ENCODE measurements at regions not wholly inside any gene's neighbourhood (a gene's known extent, or its start where the extent isn't known, plus 50 kb on each side); places are given as distances from the start of the nearest gene placed in this dataset.

DNA sequence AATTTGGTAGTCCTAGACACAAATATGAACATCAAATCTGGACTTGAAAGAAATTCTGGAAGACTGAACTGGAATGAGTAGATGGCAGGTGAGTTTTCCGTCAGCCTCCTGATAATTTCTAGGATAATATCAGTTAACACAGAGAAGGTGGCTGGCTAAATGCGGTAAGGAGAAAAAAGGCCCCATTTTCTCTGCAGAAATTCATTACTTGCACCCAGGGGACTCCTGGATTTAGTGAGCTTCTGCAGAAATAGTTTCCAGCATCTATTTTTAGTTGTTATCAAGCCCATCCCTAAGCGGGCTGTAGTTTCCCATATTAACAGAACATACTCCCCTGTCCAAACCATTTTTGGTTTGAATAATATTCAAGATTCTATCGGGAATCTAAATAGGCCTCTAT lies 181.9 kb upstream of the TCERG1L start:
- Mint-ChIP-seq H3K27me3 (peaks cover 0 to 15% (median 4%) of the 10 kb centered on the region in 5 donors), H3K27ac (no peak overlapping the region), H3K9me3 (peaks cover 0 to 11% (median 0%) of the 10 kb centered on the region in 11 donors), H3K4me3 (no peak overlapping the region), H3K36me3 (no peaks in the 10 kb centered on the region), H3K4me1 (no peaks in the 10 kb centered on the region)
- DNase-seq (no peak), ATAC-seq (no peak)
- no peak overlapping the region for H3K27ac ChIP-seq (ENCODE audit: low read depth, low read length)
- H3K27me3 ChIP-seq (ENCODE audit: control insufficient read depth in 2 of 2, insufficient read depth in 2 of 2, low read length in 2 of 2) = no peaks in the 10 kb centered on the region
- H3K4me1 ChIP-seq (ENCODE audit: control insufficient read depth in 2 of 2, insufficient read depth in 2 of 2, low read length in 2 of 2) = no peaks in the 10 kb centered on the region
- ChIA-PET POLR2A (no interaction called here), CTCF (no interaction called here)
- intact Hi-C loops (cut with micrococcal nuclease) = no loop called here
- H3K9me3 ChIP-seq (ENCODE audit: control insufficient read depth in 2 of 3, low read length in 3 of 3) = no peaks in the 10 kb centered on the region
- H3K4me3 ChIP-seq (ENCODE audit: low read length) = no peak overlapping the region
- no peaks in the 10 kb centered on the region for H3K36me3 ChIP-seq (ENCODE audit: control insufficient read depth in 2 of 3, insufficient read depth in 3 of 3, low read length in 3 of 3)

DNA sequence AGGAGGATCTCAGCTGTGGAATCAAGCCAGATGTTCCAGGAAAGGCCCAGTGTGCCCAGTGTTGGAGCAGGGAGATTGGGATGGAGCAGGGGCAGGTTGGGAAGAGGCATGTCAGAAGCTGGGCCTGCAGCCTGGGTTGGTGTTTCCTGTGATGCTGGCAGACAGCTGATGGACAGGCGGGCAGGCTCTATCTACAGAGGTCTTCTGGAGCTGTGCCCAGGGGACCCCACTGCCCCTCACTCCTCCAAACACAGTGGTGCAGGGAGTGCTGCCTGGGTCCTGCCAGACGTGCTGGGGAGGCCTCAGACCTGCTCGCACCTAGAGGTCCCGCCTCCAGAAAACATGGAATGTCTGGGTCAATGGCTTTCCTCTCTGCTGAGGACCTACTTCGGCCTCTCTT lies 182.9 kb upstream of the TCERG1L start:
- intact Hi-C loops (cut with micrococcal nuclease) = no loop called here
- H3K9me3 Mint-ChIP-seq = peaks cover 0 to 11% (median 0%) of the 10 kb centered on the region in 11 donors
- ATAC-seq = no peak

DNA sequence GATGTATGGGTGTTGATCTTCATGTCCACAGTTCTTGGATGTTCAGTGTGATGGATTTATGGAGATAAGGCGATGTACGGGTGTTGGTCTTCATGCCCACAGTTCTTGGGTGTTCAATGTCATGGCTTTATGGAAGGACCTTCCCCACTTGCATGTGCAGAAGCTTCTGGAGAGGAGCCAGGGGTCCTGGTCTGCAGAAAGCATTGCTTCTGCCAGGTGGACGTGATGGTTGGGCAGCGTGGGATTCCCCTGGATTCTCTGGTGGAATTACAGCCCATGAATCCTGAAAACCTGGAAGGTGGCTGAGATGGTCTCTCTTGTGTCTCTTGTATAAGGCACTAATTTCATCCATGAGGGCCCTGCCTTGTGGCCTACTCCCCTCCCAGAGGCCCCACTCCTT lies 183.7 kb upstream of the TCERG1L start:
- no peak overlapping the region for H3K4me3 ChIP-seq (ENCODE audit: low read length)
- H3K36me3 ChIP-seq (ENCODE audit: control insufficient read depth in 2 of 3, insufficient read depth in 3 of 3, low read length in 3 of 3) = no peaks in the 10 kb centered on the region
- Mint-ChIP-seq H3K4me3 (no peak overlapping the region), H3K36me3 (no peaks in the 10 kb centered on the region), H3K27me3 (peaks cover 0 to 9% (median 0%) of the 10 kb centered on the region in 5 donors), H3K27ac (no peak overlapping the region), H3K4me1 (no peaks in the 10 kb centered on the region), H3K9me3 (peaks cover 0 to 11% (median 2%) of the 10 kb centered on the region in 11 donors)
- ChIA-PET POLR2A (no interaction called here), CTCF (no interaction called here)
- H3K9me3 ChIP-seq (ENCODE audit: control insufficient read depth in 2 of 3, low read length in 3 of 3) = no peaks in the 10 kb centered on the region
- ATAC-seq (no peak), DNase-seq (no peak)
- H3K4me1 ChIP-seq (ENCODE audit: control insufficient read depth in 2 of 2, insufficient read depth in 2 of 2, low read length in 2 of 2) = no peaks in the 10 kb centered on the region
- no peak overlapping the region for H3K27ac ChIP-seq (ENCODE audit: low read depth, low read length)
- intact Hi-C loops (cut with micrococcal nuclease) = no loop called here
- no peaks in the 10 kb centered on the region for H3K27me3 ChIP-seq (ENCODE audit: control insufficient read depth in 2 of 2, insufficient read depth in 2 of 2, low read length in 2 of 2)

More for the DNA sequence above, 182.9 kb upstream of the TCERG1L start:
- Mint-ChIP-seq H3K4me1 (no peaks in the 10 kb centered on the region), H3K27ac (no peak overlapping the region), H3K36me3 (no peaks in the 10 kb centered on the region), H3K27me3 (peaks cover 0 to 15% (median 4%) of the 10 kb centered on the region in 5 donors), H3K4me3 (no peak overlapping the region)
- ChIA-PET POLR2A (no interaction called here), CTCF (no interaction called here)
- no peak for DNase-seq
- H3K9me3 ChIP-seq (ENCODE audit: control insufficient read depth in 2 of 3, low read length in 3 of 3) = no peaks in the 10 kb centered on the region
- H3K4me1 ChIP-seq (ENCODE audit: control insufficient read depth in 2 of 2, insufficient read depth in 2 of 2, low read length in 2 of 2) = no peaks in the 10 kb centered on the region
- no peaks in the 10 kb centered on the region for H3K36me3 ChIP-seq (ENCODE audit: control insufficient read depth in 2 of 3, insufficient read depth in 3 of 3, low read length in 3 of 3)
- H3K27ac ChIP-seq (ENCODE audit: low read depth, low read length) = no peak overlapping the region
- no peaks in the 10 kb centered on the region for H3K27me3 ChIP-seq (ENCODE audit: control insufficient read depth in 2 of 2, insufficient read depth in 2 of 2, low read length in 2 of 2)
- H3K4me3 ChIP-seq (ENCODE audit: low read length) = no peak overlapping the region

DNA sequence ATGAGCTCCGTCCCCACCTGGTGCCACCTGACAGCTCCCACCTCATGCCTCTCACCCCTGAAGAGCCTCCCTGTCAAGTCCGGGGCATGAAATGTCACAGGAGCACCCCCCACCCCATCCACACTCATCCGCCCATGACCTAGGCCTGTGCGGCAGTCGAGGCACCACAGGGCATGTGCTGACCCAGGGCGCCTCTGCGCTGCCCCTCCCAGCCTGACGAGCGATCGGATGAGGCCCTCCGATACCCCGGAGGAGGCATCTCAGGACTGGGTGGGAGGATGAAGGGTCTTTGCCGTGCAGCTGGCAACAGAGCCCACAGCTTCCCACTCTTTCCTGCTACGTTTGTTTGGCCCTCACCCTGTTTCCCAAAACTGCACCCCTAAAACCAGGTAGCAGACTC lies 184.4 kb upstream of the TCERG1L start:
- ATAC-seq (no peak), DNase-seq (no peak)
- H3K36me3 Mint-ChIP-seq = no peaks in the 10 kb centered on the region
- H3K9me3 Mint-ChIP-seq = peaks cover 0 to 11% (median 5%) of the 10 kb centered on the region in 11 donors
- Histone ChIP-seq H3K9me3 (ENCODE audit: control insufficient read depth in 2 of 3, low read length in 3 of 3) (no peaks in the 10 kb centered on the region), H3K27ac (ENCODE audit: low read depth, low read length) (no peak overlapping the region), H3K4me1 (ENCODE audit: control insufficient read depth in 2 of 2, insufficient read depth in 2 of 2, low read length in 2 of 2) (no peaks in the 10 kb centered on the region), H3K4me3 (ENCODE audit: low read length) (no peak overlapping the region), H3K36me3 (ENCODE audit: control insufficient read depth in 2 of 3, insufficient read depth in 3 of 3, low read length in 3 of 3) (no peaks in the 10 kb centered on the region), H3K27me3 (ENCODE audit: control insufficient read depth in 2 of 2, insufficient read depth in 2 of 2, low read length in 2 of 2) (no peaks in the 10 kb centered on the region)
- intact Hi-C loops (cut with micrococcal nuclease) = no loop called here
- H3K4me1 Mint-ChIP-seq = no peaks in the 10 kb centered on the region
- ChIA-PET CTCF (no interaction called here), POLR2A (no interaction called here)
- no peak overlapping the region for H3K27ac Mint-ChIP-seq
- H3K4me3 Mint-ChIP-seq = no peak overlapping the region
- peaks cover 0 to 8% (median 0%) of the 10 kb centered on the region in 5 donors for H3K27me3 Mint-ChIP-seq

DNA sequence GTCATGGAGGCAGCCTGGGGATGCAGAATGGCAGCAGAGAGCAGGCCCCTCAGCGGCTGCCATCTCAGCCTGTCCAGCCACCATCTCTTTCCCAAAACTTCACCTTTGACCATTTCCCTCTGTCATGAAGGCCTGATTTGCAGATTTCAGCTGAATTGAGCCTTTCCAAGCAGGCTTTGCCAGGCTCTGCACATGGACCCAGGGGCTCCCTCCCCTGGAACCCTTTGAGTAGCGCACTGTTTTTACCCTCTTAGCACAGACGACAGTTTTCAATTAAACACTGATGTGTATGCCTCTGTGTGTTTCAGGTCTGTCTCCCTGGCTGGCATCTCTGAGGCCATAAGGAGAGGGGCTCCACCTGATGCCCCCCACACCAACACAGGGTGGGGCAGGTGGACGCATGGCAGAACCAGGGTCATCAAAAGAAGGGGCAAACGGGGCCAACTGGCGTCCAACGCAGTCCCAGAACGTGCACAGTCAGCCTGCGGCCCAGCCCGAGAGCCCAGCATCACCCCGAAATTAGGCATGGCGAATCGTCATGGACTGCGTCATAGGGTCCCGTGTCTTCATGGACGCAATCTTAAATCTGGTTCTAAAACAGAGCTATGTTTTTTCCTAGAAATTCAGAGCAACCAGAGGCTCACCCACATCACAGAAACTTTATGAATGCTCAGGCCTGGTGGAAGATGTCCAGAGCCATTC lies 185.0 kb upstream of the TCERG1L start:
- H3K9me3 Mint-ChIP-seq = peaks cover 0 to 11% (median 6%) of the 10 kb centered on the region in 11 donors
- Histone ChIP-seq H3K4me1 (ENCODE audit: control insufficient read depth in 2 of 2, insufficient read depth in 2 of 2, low read length in 2 of 2) (no peaks in the 10 kb centered on the region), H3K4me3 (ENCODE audit: low read length) (no peak overlapping the region), H3K27me3 (ENCODE audit: control insufficient read depth in 2 of 2, insufficient read depth in 2 of 2, low read length in 2 of 2) (no peaks in the 10 kb centered on the region), H3K9me3 (ENCODE audit: control insufficient read depth in 2 of 3, low read length in 3 of 3) (no peaks in the 10 kb centered on the region), H3K27ac (ENCODE audit: low read depth, low read length) (no peak overlapping the region), H3K36me3 (ENCODE audit: control insufficient read depth in 2 of 3, insufficient read depth in 3 of 3, low read length in 3 of 3) (no peaks in the 10 kb centered on the region)
- no peaks in the 10 kb centered on the region for H3K36me3 Mint-ChIP-seq
- H3K4me3 Mint-ChIP-seq = no peak overlapping the region
- H3K27me3 Mint-ChIP-seq = peaks cover 0 to 4% (median 0%) of the 10 kb centered on the region in 5 donors
- no peak overlapping the region for H3K27ac Mint-ChIP-seq
- intact Hi-C loops (cut with micrococcal nuclease) = no loop called here
- ATAC-seq (no peak), DNase-seq (no peak)
- ChIA-PET POLR2A (no interaction called here), CTCF (no interaction called here)
- H3K4me1 Mint-ChIP-seq = no peaks in the 10 kb centered on the region

DNA sequence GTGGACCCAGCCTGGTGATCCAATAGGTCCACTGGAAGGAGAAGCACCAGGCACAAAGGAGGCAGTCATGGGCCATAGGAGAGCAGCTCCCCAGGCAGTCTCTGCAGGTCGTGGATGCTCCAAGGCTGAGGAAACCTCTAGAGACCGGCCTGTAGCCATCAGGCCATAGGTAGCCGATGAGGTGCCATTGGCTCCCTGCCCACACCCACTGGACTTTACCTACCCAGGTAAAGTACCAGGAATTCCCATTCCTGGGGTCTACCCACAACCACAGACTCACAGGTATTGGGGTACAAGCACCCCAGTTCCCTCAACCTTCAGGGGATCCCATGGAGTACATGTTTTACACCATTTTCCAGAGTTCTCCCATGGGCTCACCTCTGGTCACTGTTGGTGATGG lies 188.0 kb upstream of the TCERG1L start:
- Histone ChIP-seq H3K4me3 (ENCODE audit: low read length) (no peak overlapping the region), H3K27ac (ENCODE audit: low read depth, low read length) (no peak overlapping the region), H3K9me3 (ENCODE audit: control insufficient read depth in 2 of 3, low read length in 3 of 3) (no peaks in the 10 kb centered on the region), H3K27me3 (ENCODE audit: control insufficient read depth in 2 of 2, insufficient read depth in 2 of 2, low read length in 2 of 2) (no peaks in the 10 kb centered on the region), H3K4me1 (ENCODE audit: control insufficient read depth in 2 of 2, insufficient read depth in 2 of 2, low read length in 2 of 2) (no peaks in the 10 kb centered on the region), H3K36me3 (ENCODE audit: control insufficient read depth in 2 of 3, insufficient read depth in 3 of 3, low read length in 3 of 3) (no peaks in the 10 kb centered on the region)
- no peaks in the 10 kb centered on the region for H3K27me3 Mint-ChIP-seq
- ChIA-PET CTCF (no interaction called here), POLR2A (no interaction called here)
- intact Hi-C loops (cut with micrococcal nuclease) = no loop called here
- H3K27ac Mint-ChIP-seq = no peak overlapping the region
- H3K9me3 Mint-ChIP-seq = peaks cover 12 to 40% (median 22%) of the 10 kb centered on the region in 11 donors
- no peaks in the 10 kb centered on the region for H3K36me3 Mint-ChIP-seq
- DNase-seq = no peak
- ATAC-seq = no peak
- no peak overlapping the region for H3K4me3 Mint-ChIP-seq
- H3K4me1 Mint-ChIP-seq = no peaks in the 10 kb centered on the region

DNA sequence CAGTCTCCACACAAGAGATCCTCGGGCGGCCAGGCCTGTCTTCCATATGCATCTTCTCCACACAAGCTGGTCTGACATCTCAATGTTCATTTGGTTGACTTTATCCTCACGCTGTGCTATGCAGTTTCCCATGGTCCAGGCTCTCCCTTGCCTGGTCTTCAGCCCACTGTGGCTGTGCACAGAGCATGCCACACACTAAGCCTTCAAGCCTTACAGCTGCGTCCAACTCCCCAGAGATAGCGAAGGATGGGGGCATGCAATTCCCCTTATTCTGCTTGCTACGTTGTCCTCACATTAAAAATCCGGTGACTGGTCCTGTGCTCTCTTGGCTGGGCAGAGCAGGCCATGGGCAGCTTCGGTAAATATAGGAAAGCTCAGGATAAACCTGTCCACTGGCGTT lies 188.7 kb upstream of the TCERG1L start:
- no peaks in the 10 kb centered on the region for H3K27me3 Mint-ChIP-seq
- no peak overlapping the region for H3K4me3 ChIP-seq (ENCODE audit: low read length)
- H3K4me1 Mint-ChIP-seq = no peaks in the 10 kb centered on the region
- no peaks in the 10 kb centered on the region for H3K4me1 ChIP-seq (ENCODE audit: control insufficient read depth in 2 of 2, insufficient read depth in 2 of 2, low read length in 2 of 2)
- CTCF ChIA-PET = no interaction called here
- H3K36me3 ChIP-seq (ENCODE audit: control insufficient read depth in 2 of 3, insufficient read depth in 3 of 3, low read length in 3 of 3) = no peaks in the 10 kb centered on the region
- no peak overlapping the region for H3K4me3 Mint-ChIP-seq
- peaks cover 6 to 44% (median 26%) of the 10 kb centered on the region in 11 donors for H3K9me3 Mint-ChIP-seq
- no peaks in the 10 kb centered on the region for H3K9me3 ChIP-seq (ENCODE audit: control insufficient read depth in 2 of 3, low read length in 3 of 3)
- H3K36me3 Mint-ChIP-seq = no peaks in the 10 kb centered on the region
- DNase-seq (no peak), ATAC-seq (no peak)
- POLR2A ChIA-PET = no interaction called here
- no peak overlapping the region for H3K27ac ChIP-seq (ENCODE audit: low read depth, low read length)
- intact Hi-C loops (cut with micrococcal nuclease) = no loop called here
- H3K27me3 ChIP-seq (ENCODE audit: control insufficient read depth in 2 of 2, insufficient read depth in 2 of 2, low read length in 2 of 2) = no peaks in the 10 kb centered on the region
- no peak overlapping the region for H3K27ac Mint-ChIP-seq
